ENCODE measurements at regions not wholly inside any gene's neighbourhood (a gene's known extent, or its start where the extent isn't known, plus 50 kb on each side); places are given as distances from the start of the nearest gene placed in this dataset.

- H3K9me3 ChIP-seq = no peaks in the 10 kb centered on the region
- no peaks in the 10 kb centered on the region for H3K27me3 ChIP-seq (ENCODE audit: insufficient read depth in 3 of 3, low read length in 2 of 3)
- no peak for TF ChIP-seq CTCF (IDR thresholded peaks at IDR 0.05)
- DNase-seq (no peak), ATAC-seq (no peak)
- no peak overlapping the region for H3K27ac ChIP-seq
- H3K4me3 ChIP-seq = no peak overlapping the region
- intact Hi-C loops (cut with DNase I) = loop anchor here in 1 of 2 donors (5.0 to 10.0 kb wide), 3 partner anchors 88 to 346 kb away; partner anchors contain the start of gene ZEB1
- H3K36me3 ChIP-seq (ENCODE audit: insufficient read depth in 1 of 2, low read depth in 1 of 2) = no peaks in the 10 kb centered on the region
- WGBS, 3 donors = 74 to 82% (median 74%) methylated on average over 1 of the region's 1 CpG
- H3K4me1 ChIP-seq = peaks cover 10% of the 10 kb centered on the region
Observed at GRCh38 chr10:31130406-31130805, 98.7 kb upstream of the ZNF438 start.

GRCh38 chr10:31131251-31131650 is 99.6 kb upstream of the ZNF438 start:
- H3K4me3 ChIP-seq = no peak overlapping the region
- H3K36me3 ChIP-seq (ENCODE audit: insufficient read depth in 1 of 2, low read depth in 1 of 2) = no peaks in the 10 kb centered on the region
- peaks cover 10% of the 10 kb centered on the region for H3K4me1 ChIP-seq
- no peaks in the 10 kb centered on the region for H3K9me3 ChIP-seq
- DNase-seq = no peak
- H3K27ac ChIP-seq = no peak overlapping the region
- H3K27me3 ChIP-seq (ENCODE audit: insufficient read depth in 3 of 3, low read length in 2 of 3) = no peaks in the 10 kb centered on the region
- 88 to 90% (median 89%) methylated on average over 2 of the region's 2 CpGs for WGBS, 3 donors
- no peak for TF ChIP-seq CTCF (IDR thresholded peaks at IDR 0.05)
- intact Hi-C loops (cut with DNase I) = loop anchor here in 1 of 2 donors (5.0 to 10.0 kb wide), 3 partner anchors 89 to 346 kb away; partner anchors contain the start of gene ZEB1
- no peak for ATAC-seq

GRCh38 chr10:31132681-31133244 is 101.1 kb upstream of the ZNF438 start:
- ATAC-seq = no peak
- TF ChIP-seq CTCF (IDR thresholded peaks at IDR 0.05) = no peak
- no peaks in the 10 kb centered on the region for H3K27me3 ChIP-seq (ENCODE audit: insufficient read depth in 3 of 3, low read length in 2 of 3)
- H3K4me3 ChIP-seq = no peak overlapping the region
- peaks cover 10% of the 10 kb centered on the region for H3K4me1 ChIP-seq
- H3K9me3 ChIP-seq = no peaks in the 10 kb centered on the region
- peak overlapping the region; percentile 95 for H3K27ac ChIP-seq
- no peaks in the 10 kb centered on the region for H3K36me3 ChIP-seq (ENCODE audit: insufficient read depth in 1 of 2, low read depth in 1 of 2)
- 60 to 86% (median 74%) methylated on average over 6 of the region's 6 CpGs for WGBS, 3 donors
- DNase-seq = no peak
- intact Hi-C loops (cut with DNase I) = loop anchor here in 1 of 2 donors (5.0 to 10.0 kb wide), 3 partner anchors 90 to 348 kb away; partner anchors contain the start of gene ZEB1

GRCh38 chr10:31133251-31133791 is 101.7 kb upstream of the ZNF438 start:
- no peak for ATAC-seq
- DNase-seq = no peak
- Histone ChIP-seq H3K4me3 (peak overlapping the region; percentile 70), H3K27me3 (ENCODE audit: insufficient read depth in 3 of 3, low read length in 2 of 3) (no peaks in the 10 kb centered on the region), H3K36me3 (ENCODE audit: insufficient read depth in 1 of 2, low read depth in 1 of 2) (no peaks in the 10 kb centered on the region), H3K9me3 (no peaks in the 10 kb centered on the region), H3K4me1 (peaks cover 10% of the 10 kb centered on the region), H3K27ac (peak overlapping the region; percentile 95)
- TF ChIP-seq CTCF (IDR thresholded peaks at IDR 0.05) = no peak
- WGBS, 3 donors = 24 to 32% (median 25%) methylated on average over 17 of the region's 17 CpGs
- intact Hi-C loops (cut with DNase I) = loop anchor here in 1 of 2 donors (5.0 to 10.0 kb wide), 3 partner anchors 91 to 349 kb away; partner anchors contain the start of gene ZEB1
